GM12878 (cell line): ENCODE measurements at regions not wholly inside any gene's neighbourhood (a gene's known extent, or its start where the extent isn't known, plus 50 kb on each side); places are given as distances from the start of the nearest gene placed in this dataset.

ENCODE experiments used
- ATAC-seq: fragments of 200-7000 bp; cut with Tn5 transposase; 3 replicates; pipeline ENCODE4 v1.9.1; 2020; ENCODE audit warnings: mild to moderate bottlenecking, moderate library complexity
- BruUV-seq: library from RNA; stranded (reverse); fragments of 400-500 nt; replicated peaks from 2 replicates; lab custom pipeline; 2021; lab: Mats Ljungman, UMichigan
- CTCF ChIA-PET: fragments of 300-600 bp; sonication (Branson Sonifier 250); formaldehyde crosslinking; extraction: SDS; loops from one replicate; lab custom pipeline; 2021; ENCODE audit warnings: inconsistent platforms; lab: Yijun Ruan, JAX
- POLR2A ChIA-PET: fragments of 350-600 bp; formaldehyde crosslinking; extraction: SDS; loops from one replicate; lab custom pipeline; 2021; ENCODE audit warnings: inconsistent platforms; lab: Charles Lee
- RAD21 ChIA-PET: fragments of 300-600 bp; sonication (Branson Sonifier 250); formaldehyde crosslinking; loops from one replicate; lab custom pipeline; 2023; ENCODE audit warnings: antibody characterized with exemption; ENCODE audit not compliant: unreplicated experiment; lab: Charles Lee
- SMC1A ChIA-PET: fragments of 300-600 bp; sonication (Branson Sonifier 250); formaldehyde crosslinking; loops from one replicate; lab custom pipeline; 2023; ENCODE audit not compliant: unreplicated experiment, uncharacterized antibody; lab: Charles Lee
- DNase-seq: peaks from one replicate; pipeline ENCODE4 v3.0.0-alpha.2; 2011; ENCODE audit warnings: low read depth, low spot score
- FAIRE-seq: peaks from 3 replicates; lab custom pipeline; 2011; peaks lifted over from hg19 to GRCh38; lab: Jason Lieb, UNC
- H2AFZ ChIP-seq: 2 replicates; pipeline ENCODE4 v1.6.0; 2011; ENCODE audit warnings: low read depth, low read length, control low read depth; ENCODE audit not compliant: control insufficient read depth
- H3K27ac ChIP-seq: 2 replicates; pipeline ENCODE4 v1.5.1; 2011; ENCODE audit warnings: control low read depth; ENCODE audit not compliant: control insufficient read depth, insufficient read depth
- H3K27me3 ChIP-seq, 2 experiments: replicated peaks in 1 of 2; 2 replicates each; pipeline versions ENCODE4 v1.6.0 to v1.6.1; 2011; ENCODE audit warnings: low read length in 1 of 2; ENCODE audit not compliant: control insufficient read depth in 2 of 2, insufficient read depth in 2 of 2
- H3K36me3 ChIP-seq, 2 experiments: 2 replicates each; pipeline ENCODE4 v1.5.1; 2011; ENCODE audit warnings: low read length in 1 of 2; ENCODE audit not compliant: control insufficient read depth in 2 of 2, insufficient read depth in 2 of 2
- H3K4me1 ChIP-seq: 2 replicates; pipeline ENCODE4 v1.6.1; 2011; ENCODE audit warnings: mild to moderate bottlenecking, low read length, moderate library complexity, mixed read lengths; ENCODE audit not compliant: control insufficient read depth, insufficient read depth
- H3K4me2 ChIP-seq: 2 replicates; pipeline ENCODE4 v1.6.0; 2011; ENCODE audit warnings: control low read depth; ENCODE audit not compliant: control insufficient read depth, insufficient read depth
- H3K4me3 ChIP-seq: fragments of 200-600 bp; sonication (generic); 2 replicates; pipeline ENCODE4 v1.5.1; 2016
- H3K79me2 ChIP-seq: 2 replicates; pipeline ENCODE4 v1.6.0; 2011; ENCODE audit warnings: low read length; ENCODE audit not compliant: control insufficient read depth, insufficient read depth
- H3K9ac ChIP-seq: 2 replicates; pipeline ENCODE4 v1.8.0; 2011; ENCODE audit warnings: low read length, control low read depth, mixed read lengths; ENCODE audit not compliant: control insufficient read depth, insufficient read depth
- H3K9me3 ChIP-seq: replicated peaks from 3 replicates; pipeline ENCODE4 v1.5.1; 2011; ENCODE audit warnings: mild to moderate bottlenecking, low read length; ENCODE audit not compliant: control insufficient read depth, insufficient read depth
- H4K20me1 ChIP-seq: 2 replicates; pipeline ENCODE4 v1.6.0; 2011; ENCODE audit not compliant: control insufficient read depth, insufficient read depth
- USF2 ChIP-seq: IDR thresholded peaks from 2 replicates; pipeline ENCODE4 v1.6.1; 2011; ENCODE audit warnings: low read depth, low read length, improper control_type of control experiment, borderline replicate concordance
- ZSCAN29 ChIP-seq: fragments of 450-650 bp; IDR thresholded peaks from 2 replicates; pipeline ENCODE4 v1.6.1; 2017; ENCODE audit warnings: mild to moderate bottlenecking, moderate library complexity
- WGBS: methylation state at CpG from one replicate; pipeline ENCODE4 v1.1.6; 2016; ENCODE audit warnings: low lambda C conversion rate; ENCODE audit not compliant: insufficient replicate concordance, insufficient coverage; ENCODE audit errors: missing lambda C conversion rate; 5-methylcytosine and 5-hydroxymethylcytosine counted together
- in situ Hi-C: fragments of 300-500 bp; cut with MboI; formaldehyde crosslinking; loops from 9 replicates; pipeline ENCODE4 v1.14.3; 2018; ENCODE audit warnings: mixed read lengths
- intact Hi-C: fragments of 100-400 bp; cut with micrococcal nuclease; formaldehyde crosslinking; loops from one replicate; pipeline ENCODE4 v1.14.2; 2022; ENCODE audit not compliant: unreplicated experiment
- TF ChIP-seq, protein P1 (sequence below): fragments of 450-650 bp; IDR thresholded peaks from 2 replicates; pipeline ENCODE4 v1.6.1; 2016; ENCODE audit warnings: mild to moderate bottlenecking

- H3K4me2 ChIP-seq, result no peak overlapping the region
- ChIA-PET RAD21 (no interaction called here), POLR2A (no interaction called here), CTCF (interaction anchor here (1.1 kb wide), 1 partner anchor 79 kb away, joined by 3 read pairs; no protein-coding TSS in a partner anchor), SMC1A (interaction anchor here (1.5 kb wide), 1 partner anchor 80 kb away, joined by 3 read pairs; no protein-coding TSS in a partner anchor)
- H3K9ac ChIP-seq, result no peak overlapping the region
- H3K79me2 ChIP-seq, result no peaks in the 10 kb centered on the region
- no peak overlapping the region for H3K4me3 ChIP-seq
- H3K27ac ChIP-seq, result no peak overlapping the region
- H4K20me1 ChIP-seq, result no peaks in the 10 kb centered on the region
- intact Hi-C loops, result no loop called here
- peaks cover 4% of the 10 kb centered on the region; the same call in 1 of the 2 replicates for H3K4me1 ChIP-seq
- H3K36me3 ChIP-seq, result no peaks in the 10 kb centered on the region
- TF ChIP-seq, protein P1, sequence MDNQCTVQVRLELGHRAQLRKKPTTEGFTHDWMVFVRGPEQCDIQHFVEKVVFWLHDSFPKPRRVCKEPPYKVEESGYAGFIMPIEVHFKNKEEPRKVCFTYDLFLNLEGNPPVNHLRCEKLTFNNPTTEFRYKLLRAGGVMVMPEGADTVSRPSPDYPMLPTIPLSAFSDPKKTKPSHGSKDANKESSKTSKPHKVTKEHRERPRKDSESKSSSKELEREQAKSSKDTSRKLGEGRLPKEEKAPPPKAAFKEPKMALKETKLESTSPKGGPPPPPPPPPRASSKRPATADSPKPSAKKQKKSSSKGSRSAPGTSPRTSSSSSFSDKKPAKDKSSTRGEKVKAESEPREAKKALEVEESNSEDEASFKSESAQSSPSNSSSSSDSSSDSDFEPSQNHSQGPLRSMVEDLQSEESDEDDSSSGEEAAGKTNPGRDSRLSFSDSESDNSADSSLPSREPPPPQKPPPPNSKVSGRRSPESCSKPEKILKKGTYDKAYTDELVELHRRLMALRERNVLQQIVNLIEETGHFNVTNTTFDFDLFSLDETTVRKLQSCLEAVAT, result no peak
- TF ChIP-seq USF2 (no peak), ZSCAN29 (no peak)
- no peak overlapping the region for H2AFZ ChIP-seq
- in situ Hi-C loops, result no loop called here
- ATAC-seq, result no peak
- H3K9me3 ChIP-seq, result peaks cover 6% of the 10 kb centered on the region; the same call in 2 of the 3 replicates
- FAIRE-seq, result no peak
- H3K27me3 ChIP-seq, result no peaks in the 10 kb centered on the region
- no peak for DNase-seq
- BruUV-seq, result no TSS peak
- 0% methylated on average over 3 of the region's 3 CpGs for WGBS
Observed at GRCh38 chr4:128654465-128654864, 155.0 kb upstream of the JADE1 start.
